ENCODE measurements at regions not wholly inside any gene's neighbourhood (a gene's known extent, or its start where the extent isn't known, plus 50 kb on each side); places are given as distances from the start of the nearest gene placed in this dataset.

DNA sequence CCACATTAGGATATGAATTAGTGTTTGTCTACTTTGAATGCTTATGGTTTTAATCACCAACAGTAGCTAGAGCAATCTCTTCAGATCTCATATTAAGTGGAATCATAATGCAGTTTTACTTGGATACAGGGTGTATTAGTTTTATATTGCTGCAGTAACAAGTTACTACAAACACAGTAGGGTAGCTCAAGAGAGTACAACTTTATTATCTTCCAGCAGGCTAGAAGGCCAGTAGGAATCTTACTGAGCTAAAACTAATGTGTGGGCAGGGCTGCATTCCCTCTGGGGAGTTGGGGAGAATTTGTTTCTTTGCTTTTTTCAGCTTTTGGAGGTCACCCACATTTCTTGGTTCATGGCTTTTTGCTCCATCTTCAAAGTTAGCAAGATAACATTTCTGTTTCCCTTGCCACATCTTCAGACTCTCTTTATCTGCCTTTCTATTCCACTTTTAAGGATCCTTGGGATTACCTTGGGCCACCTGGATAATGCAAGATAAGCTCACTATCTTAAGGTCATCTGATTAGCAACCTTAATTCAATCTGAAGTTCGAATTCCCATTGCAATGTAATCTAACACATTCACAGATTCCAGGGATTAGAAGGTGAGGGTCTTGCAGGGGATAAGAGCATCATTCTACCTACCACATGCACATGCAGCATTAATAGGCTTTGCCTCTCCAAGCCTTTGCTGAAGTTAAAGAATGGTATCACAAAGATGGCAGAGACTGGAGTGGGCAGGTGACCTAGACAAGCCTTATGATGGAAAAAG lies 134.1 kb upstream of the SLC10A2 start:
- Histone ChIP-seq H3K4me3 (ENCODE audit: low read depth, low read length) (no peak overlapping the region), H3K36me3 (replicated peaks) (no peaks in the 10 kb centered on the region), H3K27ac (no peak overlapping the region), H3K27me3 (replicated peaks) (no peaks in the 10 kb centered on the region)
- in situ Hi-C loops (cut with HindIII; ENCODE audit: low pct_ligation_motif_present, low sequenced_read_pairs), result no loop called here
- TF ChIP-seq, protein P1, sequence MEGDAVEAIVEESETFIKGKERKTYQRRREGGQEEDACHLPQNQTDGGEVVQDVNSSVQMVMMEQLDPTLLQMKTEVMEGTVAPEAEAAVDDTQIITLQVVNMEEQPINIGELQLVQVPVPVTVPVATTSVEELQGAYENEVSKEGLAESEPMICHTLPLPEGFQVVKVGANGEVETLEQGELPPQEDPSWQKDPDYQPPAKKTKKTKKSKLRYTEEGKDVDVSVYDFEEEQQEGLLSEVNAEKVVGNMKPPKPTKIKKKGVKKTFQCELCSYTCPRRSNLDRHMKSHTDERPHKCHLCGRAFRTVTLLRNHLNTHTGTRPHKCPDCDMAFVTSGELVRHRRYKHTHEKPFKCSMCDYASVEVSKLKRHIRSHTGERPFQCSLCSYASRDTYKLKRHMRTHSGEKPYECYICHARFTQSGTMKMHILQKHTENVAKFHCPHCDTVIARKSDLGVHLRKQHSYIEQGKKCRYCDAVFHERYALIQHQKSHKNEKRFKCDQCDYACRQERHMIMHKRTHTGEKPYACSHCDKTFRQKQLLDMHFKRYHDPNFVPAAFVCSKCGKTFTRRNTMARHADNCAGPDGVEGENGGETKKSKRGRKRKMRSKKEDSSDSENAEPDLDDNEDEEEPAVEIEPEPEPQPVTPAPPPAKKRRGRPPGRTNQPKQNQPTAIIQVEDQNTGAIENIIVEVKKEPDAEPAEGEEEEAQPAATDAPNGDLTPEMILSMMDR (IDR thresholded peaks at IDR 0.05; ENCODE audit: low read depth, low read length, missing control alignments), result no peak
- no peak for DNase-seq

DNA sequence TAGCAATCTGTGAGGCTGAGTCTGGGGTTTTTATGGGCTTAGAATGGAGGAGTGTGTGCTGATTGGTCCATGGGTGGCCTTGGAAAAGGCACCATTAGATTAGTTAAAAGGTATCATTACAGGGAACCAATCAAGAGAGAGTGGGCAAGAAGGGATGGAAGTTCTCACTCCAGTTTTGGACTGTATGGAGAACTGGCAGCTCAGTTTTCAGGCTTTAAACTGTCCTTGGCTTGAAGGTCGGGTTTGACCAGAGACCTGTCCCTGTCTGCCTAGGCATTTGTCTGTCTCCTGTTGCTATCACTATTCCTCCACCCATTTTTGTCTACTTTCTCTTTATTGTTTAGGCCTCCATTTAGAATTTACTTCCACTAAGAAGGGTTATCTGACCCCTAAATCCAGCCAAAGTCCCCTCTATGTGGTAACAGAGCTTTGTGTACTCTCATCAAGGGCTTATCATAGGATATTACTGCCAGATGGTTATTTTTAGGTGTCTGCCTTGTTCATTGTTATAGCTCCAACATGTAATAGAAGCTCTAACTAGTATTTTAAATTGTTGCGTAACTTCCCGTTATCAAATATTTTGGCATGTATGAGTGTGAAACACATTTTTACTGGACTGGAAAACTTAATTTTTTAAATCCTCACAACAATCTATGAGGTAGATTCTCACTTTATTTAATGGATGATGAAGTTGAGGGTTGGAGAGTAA lies 133.3 kb upstream of the SLC10A2 start:
- DNase-seq, result no peak
- no peak overlapping the region for H3K4me3 ChIP-seq (ENCODE audit: low read depth, low read length)
- TF ChIP-seq, protein P1 (IDR thresholded peaks at IDR 0.05; ENCODE audit: low read depth, low read length, missing control alignments), result no peak
- no peak overlapping the region for H3K27ac ChIP-seq
- in situ Hi-C loops (cut with HindIII; ENCODE audit: low pct_ligation_motif_present, low sequenced_read_pairs), result no loop called here
- H3K36me3 ChIP-seq (replicated peaks), result no peaks in the 10 kb centered on the region
- H3K27me3 ChIP-seq (replicated peaks), result no peaks in the 10 kb centered on the region

DNA sequence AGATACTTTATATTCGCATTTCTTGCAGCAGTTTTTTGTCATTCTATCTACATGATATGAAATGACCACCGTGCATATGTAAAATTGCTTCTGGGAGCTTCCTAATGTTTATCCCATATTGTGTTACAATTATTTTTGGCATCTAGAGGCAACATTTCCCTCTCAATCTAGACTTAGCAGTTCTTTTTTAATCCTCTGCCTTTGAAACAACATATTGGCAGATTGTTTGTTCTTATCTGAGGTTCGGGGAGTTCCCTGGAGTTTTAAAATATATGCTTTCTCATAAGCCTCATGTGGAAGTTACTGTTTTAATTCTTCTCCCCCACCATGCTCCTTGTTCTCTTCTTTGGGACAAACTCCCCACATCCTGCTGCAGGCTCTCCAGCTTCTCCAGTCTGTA lies 130.1 kb upstream of the SLC10A2 start:
- Histone ChIP-seq H3K27me3 (replicated peaks) (no peaks in the 10 kb centered on the region), H3K27ac (no peak overlapping the region), H3K4me3 (ENCODE audit: low read depth, low read length) (no peak overlapping the region), H3K36me3 (replicated peaks) (no peaks in the 10 kb centered on the region)
- in situ Hi-C loops (cut with HindIII; ENCODE audit: low pct_ligation_motif_present, low sequenced_read_pairs), result no loop called here
- DNase-seq, result no peak
- TF ChIP-seq, protein P1 (IDR thresholded peaks at IDR 0.05; ENCODE audit: low read depth, low read length, missing control alignments), result no peak

DNA sequence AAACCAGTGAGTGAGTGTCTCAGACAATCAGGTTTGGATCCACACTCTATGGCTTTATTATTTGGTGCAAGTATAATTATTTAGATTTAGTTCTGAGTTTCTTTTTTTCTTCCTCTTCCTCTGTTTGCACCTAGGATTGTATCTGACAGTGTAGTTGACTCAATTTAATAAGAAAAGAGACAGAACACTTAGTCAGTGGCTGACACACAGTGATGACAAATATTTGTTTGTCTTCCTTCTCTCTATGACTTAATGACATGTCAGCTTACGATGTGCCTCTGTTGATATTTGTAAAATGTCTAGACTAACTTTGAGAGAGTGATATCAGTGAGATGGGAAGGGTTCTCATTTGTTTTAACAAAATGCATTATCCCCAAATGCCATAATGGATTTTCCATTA lies 129.5 kb upstream of the SLC10A2 start:
- H3K4me3 ChIP-seq (ENCODE audit: low read depth, low read length), result no peak overlapping the region
- H3K27me3 ChIP-seq (replicated peaks), result no peaks in the 10 kb centered on the region
- no peak for DNase-seq
- no peak overlapping the region for H3K27ac ChIP-seq
- TF ChIP-seq, protein P1 (IDR thresholded peaks at IDR 0.05; ENCODE audit: low read depth, low read length, missing control alignments), result no peak
- in situ Hi-C loops (cut with HindIII; ENCODE audit: low pct_ligation_motif_present, low sequenced_read_pairs), result no loop called here
- no peaks in the 10 kb centered on the region for H3K36me3 ChIP-seq (replicated peaks)

DNA sequence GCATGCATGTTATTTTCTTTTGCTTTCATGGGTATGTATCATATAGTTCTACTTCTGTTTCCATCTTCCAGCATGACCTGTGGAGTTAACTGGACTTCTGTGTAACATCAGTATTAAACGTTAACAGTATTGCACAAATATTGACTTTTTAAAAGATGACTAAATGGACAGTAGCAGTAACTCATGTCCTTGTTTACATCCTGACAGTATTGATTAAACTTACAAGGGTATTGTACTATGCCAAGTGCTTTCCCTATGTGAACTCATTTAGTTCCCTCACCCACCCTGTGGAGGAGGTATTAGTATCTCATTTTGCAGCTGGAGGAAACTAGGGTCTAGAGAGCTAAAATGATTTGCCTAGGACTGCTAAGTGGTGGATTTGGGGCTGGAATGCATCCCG lies 128.7 kb upstream of the SLC10A2 start:
- no peak for DNase-seq
- in situ Hi-C loops (cut with HindIII; ENCODE audit: low pct_ligation_motif_present, low sequenced_read_pairs), result no loop called here
- no peaks in the 10 kb centered on the region for H3K36me3 ChIP-seq (replicated peaks)
- TF ChIP-seq, protein P1 (IDR thresholded peaks at IDR 0.05; ENCODE audit: low read depth, low read length, missing control alignments), result no peak
- H3K4me3 ChIP-seq (ENCODE audit: low read depth, low read length), result no peak overlapping the region
- no peak overlapping the region for H3K27ac ChIP-seq
- no peaks in the 10 kb centered on the region for H3K27me3 ChIP-seq (replicated peaks)

Measured in brain microvascular endothelial cell (primary cell).